ENCODE measurements at regions not wholly inside any gene's neighbourhood (a gene's known extent, or its start where the extent isn't known, plus 50 kb on each side); places are given as distances from the start of the nearest gene placed in this dataset.
"Not testable (repeated sequence)": the region's sequence is repeated elsewhere in the genome, so short reads cannot be mapped to it uniquely, and the experiment has no call there.

DNA sequence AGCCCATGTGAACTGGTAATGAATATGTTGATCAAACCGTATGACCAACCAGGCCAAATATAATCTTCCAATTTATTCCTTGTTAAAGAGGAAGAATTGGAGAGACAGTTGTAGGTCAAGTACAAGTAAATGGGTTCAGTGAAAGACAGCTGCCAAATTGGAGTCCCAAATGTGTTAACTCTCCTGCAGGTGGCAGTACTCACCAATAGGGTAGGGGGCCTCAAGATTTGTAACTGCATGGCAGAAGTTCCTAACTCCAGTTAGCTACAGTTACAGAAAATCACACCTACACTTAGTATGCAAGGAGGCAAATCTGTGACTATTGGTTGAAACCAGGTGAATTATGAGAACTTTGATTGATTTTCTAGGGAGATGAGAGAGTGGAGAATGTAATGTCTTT, 278.0 kb downstream of the ZBBX start:
- DNase-seq, result no peak

DNA sequence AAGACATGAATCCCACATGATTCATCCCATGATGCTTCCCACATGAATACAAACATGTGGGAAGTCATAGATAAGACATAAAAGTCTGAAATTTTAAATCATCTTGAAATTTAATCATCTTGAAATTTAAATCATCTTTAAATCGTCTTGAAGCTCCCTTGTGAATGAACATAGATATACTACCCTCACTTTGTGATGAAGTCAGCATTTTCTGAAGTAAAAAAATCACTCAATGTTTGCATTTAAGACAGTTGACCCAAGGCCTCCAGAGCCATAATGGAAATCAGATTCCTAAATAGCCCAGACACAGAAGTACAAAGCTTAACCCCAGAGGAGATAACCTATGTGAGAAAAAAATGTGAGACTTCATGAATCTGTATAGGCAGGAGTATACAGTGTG, 279.4 kb downstream of the ZBBX start:
- no peak for DNase-seq

DNA sequence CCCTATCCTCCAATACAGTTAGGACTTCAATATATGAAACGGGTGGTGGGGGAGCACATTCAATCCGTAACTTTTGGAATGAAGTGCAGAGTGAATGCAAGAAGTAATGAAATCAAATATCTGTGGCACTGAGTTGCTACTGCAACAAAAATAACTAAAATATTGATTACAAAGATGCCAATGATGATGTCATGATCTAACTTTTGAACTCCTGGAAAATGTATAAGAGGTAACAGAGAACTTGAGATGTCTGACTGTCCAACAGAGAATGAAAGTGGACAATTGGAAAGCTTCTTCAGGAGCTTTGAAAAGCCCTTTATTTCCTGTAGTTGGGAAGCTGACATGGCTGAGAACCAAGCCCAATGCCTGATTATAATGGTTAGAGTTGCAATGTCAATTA, 279.9 kb downstream of the ZBBX start:
- DNase-seq, result no peak

DNA sequence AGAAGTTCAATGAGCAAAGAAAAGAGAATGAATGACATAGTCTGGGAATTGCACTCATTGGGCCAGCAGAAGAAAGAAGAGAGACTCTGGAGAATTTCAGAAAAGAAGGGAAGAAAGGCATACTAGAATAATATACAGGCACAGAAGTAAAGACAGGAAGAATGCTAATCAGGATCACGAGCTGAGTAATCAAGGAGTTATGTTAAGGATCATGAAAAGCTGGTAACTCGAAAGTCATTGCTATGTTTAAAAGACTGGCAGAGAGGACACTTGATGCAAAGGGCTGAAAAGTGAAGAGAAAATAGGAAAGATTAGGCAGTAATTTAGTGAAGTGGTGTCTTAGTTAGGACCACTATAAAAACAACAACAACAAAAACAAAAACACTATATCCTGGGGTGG, 284.1 kb downstream of the ZBBX start:
- DNase-seq, result no peak

GRCh38 chr3:167094632-167095031, 285.5 kb downstream of the ZBBX start:
- no peak for DNase-seq

DNA sequence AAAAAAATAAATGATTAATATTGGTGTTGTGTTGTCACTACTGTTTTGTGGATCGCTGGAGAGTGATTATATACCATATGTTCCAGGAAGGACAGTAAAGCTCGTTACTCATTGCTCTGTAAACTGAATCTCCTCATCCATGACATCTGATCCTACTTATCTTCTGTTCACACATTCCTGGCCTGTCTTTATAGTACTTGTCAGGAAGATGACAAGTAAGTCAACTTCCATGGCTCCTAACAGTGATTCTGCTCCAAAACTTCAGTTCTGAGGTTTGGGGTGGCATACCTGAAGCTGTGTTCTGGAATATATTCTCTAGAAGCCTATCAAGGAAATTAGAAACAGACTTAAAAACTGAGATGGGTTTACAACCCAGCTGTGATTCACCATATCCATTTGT, 288.9 kb downstream of the ZBBX start:
- DNase-seq, result no peak

DNA sequence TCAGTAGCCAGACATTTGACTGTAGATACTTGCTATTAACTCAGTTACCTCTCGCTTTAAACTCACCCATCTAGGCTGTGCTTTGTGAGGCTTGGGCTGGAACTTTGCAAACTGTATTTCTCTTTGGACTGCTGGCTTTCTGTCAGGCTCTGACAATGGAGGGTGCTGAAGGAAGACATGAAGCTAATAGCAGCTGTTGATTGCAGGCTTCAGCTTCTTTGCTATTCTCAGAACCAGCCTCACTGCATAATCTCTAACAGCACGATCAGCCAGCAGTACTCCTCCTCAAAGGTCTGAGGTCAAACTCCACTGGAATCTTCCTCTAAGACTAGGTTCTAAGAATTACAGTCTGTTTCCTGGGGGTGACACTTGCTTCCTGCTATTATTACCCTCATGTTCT, 295.6 kb downstream of the ZBBX start:
- peak; percentile 7 for DNase-seq

- no peak for DNase-seq
Measured at GRCh38 chr3:167078070-167078622, 302.0 kb downstream of the ZBBX start.

DNA sequence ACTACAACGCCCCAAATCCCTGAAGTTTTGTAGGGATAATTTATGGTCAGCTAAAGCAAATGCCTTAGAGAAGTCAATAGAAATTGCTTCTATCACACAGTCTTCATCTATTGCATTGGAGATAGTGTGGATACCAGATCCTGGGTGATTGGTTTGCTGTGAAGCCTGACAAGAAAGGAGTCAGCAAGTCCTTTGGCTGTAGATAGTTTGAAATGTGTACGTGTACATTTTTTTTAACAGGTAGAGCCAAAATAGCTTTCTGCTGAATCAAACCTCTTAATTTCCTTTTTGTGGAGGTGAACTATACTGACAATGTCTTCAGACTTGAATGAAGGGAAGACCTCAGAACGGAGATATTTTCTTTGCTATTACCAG, 312.3 kb downstream of the ZBBX start:
- DNase-seq, result no peak

GRCh38 chr3:167066977-167067786, 312.9 kb downstream of the ZBBX start:
- no peak for DNase-seq

- no peak for DNase-seq
Measured at GRCh38 chr3:167057581-167057980, 322.5 kb downstream of the ZBBX start.

DNA sequence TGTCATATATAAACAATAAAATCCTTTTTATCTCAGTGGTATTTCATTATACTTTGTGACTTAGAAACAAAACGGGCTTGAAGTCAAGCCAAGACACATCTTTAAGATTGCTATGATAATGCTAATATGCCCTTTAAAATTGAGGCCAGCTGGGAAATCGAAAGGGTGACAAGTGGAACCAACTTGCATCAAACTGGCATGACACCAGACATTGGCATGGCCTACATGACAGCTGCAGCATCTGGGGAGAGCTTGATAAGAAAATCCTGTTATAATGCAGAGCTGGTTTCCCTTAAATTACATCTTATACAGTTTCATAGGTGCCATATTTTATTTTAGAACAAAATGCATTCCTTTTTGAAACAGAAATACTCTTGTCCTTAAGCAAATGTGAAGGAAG, 325.2 kb downstream of the ZBBX start:
- DNase-seq, result peak; percentile 13

DNA sequence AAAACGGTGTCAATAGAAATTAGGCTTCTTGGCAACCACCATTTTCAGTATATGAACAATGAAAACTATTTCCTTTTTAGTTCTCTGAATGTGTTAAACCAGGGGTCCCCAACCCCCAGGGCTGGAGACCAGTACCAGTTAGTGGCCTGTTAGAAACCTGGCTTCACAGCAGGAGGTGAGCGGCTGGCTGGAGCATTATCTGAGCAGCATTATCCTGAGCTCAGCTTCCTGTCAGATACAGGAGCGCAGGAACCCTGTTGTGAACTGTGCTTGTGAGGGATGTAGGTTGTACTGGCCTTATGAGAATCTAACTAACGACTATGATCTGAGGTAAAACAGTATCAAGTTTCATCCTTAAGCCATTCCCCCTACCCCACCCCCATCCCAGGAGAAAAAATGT, 328.7 kb downstream of the ZBBX start:
- DNase-seq, result no peak

DNA sequence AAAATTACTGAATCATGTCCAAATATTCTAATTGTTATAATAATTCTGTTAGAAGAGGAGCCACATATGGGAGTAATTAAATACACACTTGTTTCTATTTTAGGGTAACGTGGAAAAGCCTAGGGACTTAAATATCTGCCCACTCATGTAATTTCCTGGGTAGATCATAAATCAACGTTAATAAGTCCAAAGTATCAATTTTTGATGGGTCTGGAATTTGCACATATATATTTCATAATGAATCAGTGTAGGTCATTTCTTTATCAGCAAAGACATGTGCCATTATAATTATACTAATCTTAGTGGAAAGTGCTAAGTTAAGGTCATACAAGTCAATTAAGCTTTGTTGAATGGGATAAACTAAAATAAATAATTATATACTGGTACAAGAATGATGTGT, 346.2 kb downstream of the ZBBX start:
- DNase-seq, result no peak

- DNase-seq, result peak; percentile 36
Measured at GRCh38 chr3:167032267-167032876, 347.7 kb downstream of the ZBBX start.

- DNase-seq, result no peak
Measured at GRCh38 chr3:167031364-167032049, 348.6 kb downstream of the ZBBX start.

DNA sequence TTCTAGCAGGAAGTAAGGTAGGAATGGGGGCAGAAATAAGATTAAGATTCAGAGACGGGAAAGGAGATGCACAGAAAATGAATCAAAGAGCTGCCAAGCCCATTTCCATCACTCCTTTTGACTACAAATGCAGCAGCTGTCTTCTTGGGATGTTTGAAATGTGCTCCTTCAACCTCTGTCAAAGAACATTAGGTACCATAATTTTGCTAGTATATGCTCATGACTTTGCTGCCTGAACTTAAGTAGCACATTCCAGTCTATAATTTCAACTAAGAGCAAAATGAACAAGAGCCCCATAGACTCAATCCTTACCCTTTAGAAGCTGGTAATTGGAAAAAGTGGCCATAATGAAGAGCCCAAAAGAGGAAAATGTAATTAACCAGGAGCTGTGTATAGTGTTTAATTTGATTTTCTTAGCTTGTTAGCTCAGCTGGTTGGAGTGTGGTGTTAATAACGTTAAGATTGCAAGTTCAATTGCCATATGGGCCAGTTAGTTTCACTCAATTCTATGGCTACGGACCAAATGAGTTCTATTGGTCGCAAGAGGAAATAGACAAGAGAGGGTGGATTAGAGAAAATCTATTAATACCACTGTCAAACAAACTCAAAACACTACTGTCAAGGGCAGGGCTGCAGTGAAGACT, 349.9 kb downstream of the ZBBX start:
- no peak for DNase-seq

DNA sequence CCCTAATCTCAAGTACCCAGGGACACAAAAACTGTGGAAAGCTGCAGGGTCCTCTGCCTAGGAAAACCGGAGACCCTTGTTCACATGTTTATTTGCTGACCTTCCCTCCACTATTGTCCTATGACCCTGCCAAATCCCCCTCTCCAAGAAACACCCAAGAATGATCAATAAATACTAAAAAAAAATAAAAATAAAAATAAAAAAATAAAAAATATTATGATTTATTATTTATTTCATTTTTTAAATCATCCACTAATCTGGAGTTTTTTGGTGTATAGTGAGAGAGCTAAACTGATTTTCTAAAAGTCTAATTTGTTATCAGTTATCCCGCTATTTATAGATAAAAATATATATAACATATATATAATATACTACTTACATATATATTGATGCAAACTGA, 360.6 kb downstream of the ZBBX start:
- DNase-seq, result not testable (repeated sequence)

- not testable (repeated sequence) for DNase-seq
Measured at GRCh38 chr3:167018591-167019111, 361.4 kb downstream of the ZBBX start.

DNA sequence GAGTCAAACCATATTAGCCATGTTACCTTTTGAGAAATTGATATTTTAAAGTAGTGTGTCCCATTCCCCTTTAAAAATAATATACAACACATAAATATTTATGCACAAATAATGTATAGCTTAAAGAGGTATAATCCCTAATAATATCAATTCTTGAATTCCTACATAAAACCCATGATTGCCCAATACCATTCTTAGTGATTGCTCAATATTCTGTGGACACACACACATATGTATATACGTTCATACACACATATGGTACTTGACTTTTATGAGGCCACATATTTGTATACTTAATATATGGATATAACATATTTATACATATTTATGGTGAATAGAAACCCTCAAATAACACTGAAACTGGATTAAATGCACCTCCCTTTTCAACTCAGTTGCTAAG, 367.4 kb downstream of the ZBBX start:
- no peak for DNase-seq

DNA sequence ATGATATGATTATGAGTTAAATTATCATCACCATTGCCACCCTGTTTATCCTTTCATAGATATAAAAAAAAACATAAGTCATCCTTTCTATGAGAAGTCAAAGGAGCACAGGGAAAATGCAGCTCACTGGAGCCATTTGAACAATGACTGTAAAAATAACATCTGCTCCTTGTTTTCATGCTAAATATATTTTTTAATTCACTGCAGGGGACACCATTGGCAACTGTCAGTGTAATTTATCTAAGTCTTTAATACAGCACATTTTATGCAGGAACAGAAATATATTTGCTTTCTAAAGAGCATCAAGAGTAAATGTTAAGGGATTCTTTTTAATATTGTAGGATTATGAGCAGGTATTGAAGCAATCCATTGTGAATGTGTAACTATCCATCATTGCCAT, 371.3 kb downstream of the ZBBX start:
- DNase-seq, result no peak

- DNase-seq, result no peak
Measured at GRCh38 chr3:167001374-167001773, 378.7 kb downstream of the ZBBX start.
